Lower leg skin (tissue), 3 donors: ENCODE measurements at regions not wholly inside any gene's neighbourhood (a gene's known extent, or its start where the extent isn't known, plus 50 kb on each side); places are given as distances from the start of the nearest gene placed in this dataset.

Source experiments
- CTCF ChIP-seq, 3 donors: fragments of 450-650 bp; IDR thresholded peaks; one replicate each; pipeline ENCODE4 v1.5.1; 2016; ENCODE audit warnings: antibody characterized with exemption in 3 of 3, mild to moderate bottlenecking in 3 of 3, moderate library complexity in 2 of 3
- POLR2A ChIP-seq, 2 donors: fragments of 450-650 bp; IDR thresholded peaks; one replicate each; pipeline ENCODE4 v1.6.1; 2016 to 2017; ENCODE audit warnings: antibody characterized with exemption in 2 of 2, mild to moderate bottlenecking in 1 of 2, moderate library complexity in 1 of 2

GRCh38 chr4:13794819-13795565 is 167.5 kb upstream of the BOD1L1 start:
- TF ChIP-seq CTCF (IDR thresholded peaks at IDR 0.05) = no peak
- no peak for TF ChIP-seq POLR2A (IDR thresholded peaks at IDR 0.05)
